OCI-LY7 (cell line): ENCODE measurements at regions not wholly inside any gene's neighbourhood (a gene's known extent, or its start where the extent isn't known, plus 50 kb on each side); places are given as distances from the start of the nearest gene placed in this dataset.

Source experiments
- BruUV-seq: library from RNA; stranded (reverse); fragments of 400-500 nt; replicated peaks from 2 replicates; lab custom pipeline; 2021; lab: Mats Ljungman, UMichigan
- CTCF ChIA-PET: fragments of 300-600 bp; sonication (Branson Sonifier 250); formaldehyde crosslinking; loops from one replicate; lab custom pipeline; 2022; ENCODE audit warnings: antibody characterized with exemption; ENCODE audit not compliant: unreplicated experiment; lab: Charles Lee
- POLR2A ChIA-PET: fragments of 300-600 bp; sonication (Branson Sonifier 250); formaldehyde crosslinking; loops from one replicate; lab custom pipeline; 2022; ENCODE audit warnings: antibody characterized with exemption; lab: Charles Lee
- DNase-seq: peaks from one replicate; pipeline ENCODE4 v3.0.0-alpha.2; 2015; ENCODE audit warnings: low spot score
- H2AFZ ChIP-seq: fragments of 200-600 bp; sonication (generic), shearing (Covaris generic); 2 replicates; pipeline ENCODE4 v1.6.1; 2014; ENCODE audit warnings: mild to moderate bottlenecking, antibody characterized with exemption, low read length, moderate library complexity
- H3K27ac ChIP-seq: fragments of 200-600 bp; sonication (generic); 2 replicates; pipeline ENCODE4 v1.5.1; 2014; ENCODE audit warnings: mixed run types, low read depth, mild to moderate bottlenecking, moderate library complexity, low read length, inconsistent platforms; ENCODE audit not compliant: poor library complexity, severe bottlenecking
- H3K36me3 ChIP-seq: fragments of 200-600 bp; sonication (generic); 2 replicates; pipeline ENCODE4 v1.6.1; 2014; ENCODE audit warnings: mild to moderate bottlenecking, antibody characterized with exemption, low read length, moderate library complexity, mixed read lengths; ENCODE audit not compliant: insufficient read depth
- H3K4me1 ChIP-seq: fragments of 200-600 bp; sonication (generic); 2 replicates; pipeline ENCODE4 v1.5.1; 2014; ENCODE audit warnings: mild to moderate bottlenecking, low read length; ENCODE audit not compliant: insufficient read depth, poor library complexity, severe bottlenecking
- H3K4me2 ChIP-seq: fragments of 200-600 bp; sonication (generic); 2 replicates; pipeline ENCODE4 v1.6.1; 2014; ENCODE audit warnings: mild to moderate bottlenecking, low read length
- H3K4me3 ChIP-seq: fragments of 200-600 bp; sonication (generic); 2 replicates; pipeline ENCODE4 v1.5.1; 2014; ENCODE audit warnings: mild to moderate bottlenecking, low read depth, low read length; ENCODE audit not compliant: poor library complexity, severe bottlenecking
- H3K79me2 ChIP-seq: fragments of 200-600 bp; sonication (generic); 2 replicates; pipeline ENCODE4 v1.6.1; 2016; ENCODE audit warnings: low read depth, mild to moderate bottlenecking, low read length, moderate library complexity, mixed read lengths; ENCODE audit not compliant: insufficient read depth
- H3K9me2 ChIP-seq: fragments of 200-600 bp; sonication (generic); 2 replicates; pipeline ENCODE4 v1.6.1; 2016; ENCODE audit warnings: mild to moderate bottlenecking, low read length, mixed read lengths; ENCODE audit not compliant: insufficient read depth
- H3K9me3 ChIP-seq: fragments of 200-600 bp; sonication (generic); 2 replicates; pipeline ENCODE4 v1.6.1; 2014; ENCODE audit warnings: mild to moderate bottlenecking, mixed run types, low read length, mixed read lengths
- H4K20me1 ChIP-seq: fragments of 200-600 bp; sonication (generic); 2 replicates; pipeline ENCODE4 v1.6.1; 2014; ENCODE audit warnings: mild to moderate bottlenecking, antibody characterized with exemption, low read length, moderate library complexity, mixed read lengths; ENCODE audit not compliant: insufficient read depth
- CTCF ChIP-seq: fragments of 200-600 bp; sonication (generic); conservative IDR thresholded peaks from 2 replicates; pipeline ENCODE4 v1.5.1; 2014; ENCODE audit warnings: mild to moderate bottlenecking, antibody characterized with exemption, low read length, moderate library complexity, mixed read lengths
- EZH2phosphoT487 ChIP-seq: fragments of 200-600 bp; sonication (generic); IDR thresholded peaks from 2 replicates; pipeline ENCODE4 v1.6.1; 2018; ENCODE audit warnings: low read depth, borderline replicate concordance, mild to moderate bottlenecking, mixed run types, antibody characterized with exemption, low read length, moderate library complexity, mixed read lengths
- intact Hi-C: fragments of 100-400 bp; cut with micrococcal nuclease; formaldehyde crosslinking; loops from one replicate; pipeline ENCODE4 v1.10.0; 2022; ENCODE audit not compliant: unreplicated experiment

- DNase-seq, result no peak
- peaks cover 19% of the 10 kb centered on the region for H3K4me1 ChIP-seq
- no peak overlapping the region for H3K27ac ChIP-seq
- BruUV-seq, result no TSS peak
- H3K4me3 ChIP-seq, result no peak overlapping the region
- no peak for TF ChIP-seq CTCF
- TF ChIP-seq EZH2phosphoT487, result no peak
- H3K79me2 ChIP-seq, result no peaks in the 10 kb centered on the region
- no peak overlapping the region for H3K4me2 ChIP-seq
- H3K36me3 ChIP-seq, result no peaks in the 10 kb centered on the region
- no peaks in the 10 kb centered on the region for H4K20me1 ChIP-seq
- CTCF ChIA-PET, result no interaction called here
- H2AFZ ChIP-seq, result no peak overlapping the region
- no peaks in the 10 kb centered on the region for H3K9me3 ChIP-seq
- POLR2A ChIA-PET, result interaction anchor here (0.9 to 1.7 kb wide), 3 partner anchors 9 to 73 kb away, joined by 3 to 6 read pairs (median 4); no protein-coding TSS in a partner anchor
- intact Hi-C loops, result no loop called here
- H3K9me2 ChIP-seq, result no peaks in the 10 kb centered on the region
These were observed 251.5 kb downstream of the OPA1 start for GRCh38 chr3:193844472-193844871.

DNA sequence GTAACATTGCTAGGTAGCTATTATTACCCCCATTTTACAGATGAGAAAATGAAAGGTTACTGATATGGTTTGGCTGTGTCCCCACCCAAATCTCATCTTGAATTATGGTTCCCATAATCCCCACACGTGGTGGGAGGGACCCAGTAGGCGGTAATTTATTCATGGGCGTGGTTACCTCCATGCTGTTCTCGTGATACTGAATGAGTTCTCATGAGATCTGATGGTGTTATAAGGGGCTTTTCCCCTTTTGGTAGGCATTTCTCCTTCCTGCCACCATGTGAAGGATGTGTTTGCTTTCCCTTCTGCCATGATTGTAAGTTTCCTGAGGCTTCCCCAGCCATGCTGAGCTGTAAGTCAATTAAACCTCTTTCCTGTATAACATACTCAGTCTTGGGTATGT lies 252.1 kb downstream of the OPA1 start:
- H2AFZ ChIP-seq, result no peak overlapping the region
- CTCF ChIA-PET, result no interaction called here

More for the DNA sequence above, 252.1 kb downstream of the OPA1 start:
- no peaks in the 10 kb centered on the region for H3K9me2 ChIP-seq
- no peak for TF ChIP-seq CTCF
- TF ChIP-seq EZH2phosphoT487, result no peak
- peaks cover 19% of the 10 kb centered on the region for H3K4me1 ChIP-seq
- H3K4me3 ChIP-seq, result no peak overlapping the region
- H3K36me3 ChIP-seq, result no peaks in the 10 kb centered on the region
- H3K27ac ChIP-seq, result no peak overlapping the region
- intact Hi-C loops, result no loop called here
- H4K20me1 ChIP-seq, result no peaks in the 10 kb centered on the region
- no peak for DNase-seq
- H3K9me3 ChIP-seq, result no peaks in the 10 kb centered on the region
- no TSS peak for BruUV-seq
- POLR2A ChIA-PET, result interaction anchor here (0.5 to 0.9 kb wide), 2 partner anchors 9 to 265 kb away, joined by 3 read pairs; no protein-coding TSS in a partner anchor
- no peaks in the 10 kb centered on the region for H3K79me2 ChIP-seq
- H3K4me2 ChIP-seq, result no peak overlapping the region
